SW480 (cell line): ENCODE measurements at regions not wholly inside any gene's neighbourhood (a gene's known extent, or its start where the extent isn't known, plus 50 kb on each side); places are given as distances from the start of the nearest gene placed in this dataset.

Experiments
- DNase-seq: peaks from one replicate; pipeline ENCODE4 v3.0.0-alpha.2; 2016; ENCODE audit warnings: low spot score

DNA sequence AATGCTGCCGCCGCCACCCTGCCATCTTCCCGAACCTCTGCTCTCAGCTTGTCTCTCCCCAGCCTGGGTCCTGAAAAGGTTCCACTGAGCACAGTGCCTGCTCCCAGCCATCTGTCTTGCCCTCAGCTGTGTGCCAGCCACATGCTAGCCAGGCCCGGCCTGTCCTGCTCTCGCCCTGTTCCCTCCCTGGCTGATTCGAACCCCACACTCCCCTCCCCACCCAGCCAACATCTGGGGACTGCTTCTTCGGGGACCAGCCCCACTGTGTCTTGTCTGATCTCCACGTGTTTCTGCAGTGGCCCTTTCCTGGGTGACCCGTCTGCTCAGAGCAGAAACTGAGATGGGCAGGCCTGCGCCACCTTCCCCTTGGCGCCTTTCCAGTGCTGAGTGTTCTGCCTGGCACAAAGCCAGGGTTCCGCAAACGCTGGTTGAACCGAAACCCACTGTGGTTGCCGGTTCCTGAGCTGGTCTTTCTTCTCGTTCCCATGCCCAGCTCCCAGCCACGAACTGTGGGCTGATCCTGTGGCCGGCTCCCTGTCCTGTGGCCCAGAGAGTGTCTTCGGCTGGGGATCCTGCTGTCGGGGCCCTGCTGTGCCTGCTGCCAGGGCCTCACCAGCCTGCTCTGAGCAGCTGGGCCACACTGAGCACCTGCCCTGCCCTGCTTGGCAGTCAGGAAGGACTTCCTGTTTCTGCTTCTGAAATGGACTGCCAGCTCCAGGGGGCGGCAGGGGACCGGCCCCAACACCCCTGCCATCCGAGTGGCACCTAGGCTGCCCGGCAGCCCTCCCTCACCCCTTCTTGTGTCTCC, 62.7 kb upstream of the KLF13 start:
- no peak for DNase-seq

DNA sequence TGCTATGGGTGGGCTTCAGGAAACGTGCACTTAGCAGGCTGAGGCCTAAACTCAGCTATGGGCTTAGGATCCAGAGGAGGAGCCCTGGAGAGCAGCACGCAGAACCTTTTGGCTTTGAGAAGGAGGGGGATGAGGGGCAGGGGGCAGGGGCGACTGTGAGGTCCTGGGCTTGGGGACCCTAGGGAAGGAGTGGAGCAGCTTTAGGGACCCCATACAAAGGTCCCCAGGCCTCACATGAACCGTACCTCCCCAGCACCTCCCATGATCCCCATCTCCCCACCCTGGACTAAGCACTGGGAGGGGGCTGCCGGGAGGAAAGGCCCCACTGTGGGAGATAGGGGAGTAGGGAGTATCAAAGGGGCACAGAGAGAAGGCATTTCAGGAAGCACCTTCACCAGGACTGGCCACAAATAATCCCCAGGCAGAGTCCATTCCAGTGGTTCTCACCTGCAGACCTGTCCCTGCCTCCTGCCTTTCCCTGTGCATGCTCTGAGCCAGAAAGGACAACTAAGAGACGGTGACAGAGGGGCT, 62.0 kb upstream of the KLF13 start:
- DNase-seq = no peak

DNA sequence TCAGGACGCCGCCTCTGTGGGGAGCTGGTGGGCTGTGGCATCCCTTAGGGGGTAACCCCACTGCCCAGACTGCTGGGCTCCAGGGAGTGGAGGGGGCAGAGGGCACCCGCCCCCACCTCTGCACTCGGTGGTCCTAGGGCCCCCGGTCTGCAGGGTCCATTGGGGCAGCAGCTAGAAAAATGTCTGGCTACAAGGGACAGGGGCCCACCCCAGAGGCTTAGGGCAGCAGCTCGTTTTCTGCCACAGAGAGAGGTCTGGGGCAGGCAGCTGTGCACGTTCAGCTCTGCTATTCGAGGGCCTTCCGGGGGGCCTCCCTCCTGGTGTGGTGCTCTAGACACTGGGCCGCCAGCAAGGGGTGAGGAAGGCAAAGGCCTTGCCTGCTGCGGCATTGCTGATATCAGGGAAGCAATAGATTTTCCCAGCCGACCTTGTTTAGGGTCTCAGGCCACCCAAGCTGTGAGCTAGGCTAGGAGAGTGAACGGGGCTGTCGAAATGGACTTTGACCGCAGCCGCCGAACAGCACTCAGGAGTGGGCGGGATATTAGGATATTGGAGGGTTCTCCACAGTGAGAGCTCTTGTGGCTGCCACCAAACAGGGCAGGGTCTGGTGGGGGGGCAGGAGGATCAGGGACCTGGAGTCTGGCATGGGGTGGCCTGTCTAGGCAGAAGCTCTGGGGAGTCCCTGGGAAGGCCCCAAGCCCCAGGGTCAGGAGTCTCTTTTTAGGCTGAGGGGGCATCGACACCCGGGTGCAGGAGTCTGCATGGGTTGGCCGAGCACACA, 61.4 kb upstream of the KLF13 start:
- peak; percentile 33 for DNase-seq

DNA sequence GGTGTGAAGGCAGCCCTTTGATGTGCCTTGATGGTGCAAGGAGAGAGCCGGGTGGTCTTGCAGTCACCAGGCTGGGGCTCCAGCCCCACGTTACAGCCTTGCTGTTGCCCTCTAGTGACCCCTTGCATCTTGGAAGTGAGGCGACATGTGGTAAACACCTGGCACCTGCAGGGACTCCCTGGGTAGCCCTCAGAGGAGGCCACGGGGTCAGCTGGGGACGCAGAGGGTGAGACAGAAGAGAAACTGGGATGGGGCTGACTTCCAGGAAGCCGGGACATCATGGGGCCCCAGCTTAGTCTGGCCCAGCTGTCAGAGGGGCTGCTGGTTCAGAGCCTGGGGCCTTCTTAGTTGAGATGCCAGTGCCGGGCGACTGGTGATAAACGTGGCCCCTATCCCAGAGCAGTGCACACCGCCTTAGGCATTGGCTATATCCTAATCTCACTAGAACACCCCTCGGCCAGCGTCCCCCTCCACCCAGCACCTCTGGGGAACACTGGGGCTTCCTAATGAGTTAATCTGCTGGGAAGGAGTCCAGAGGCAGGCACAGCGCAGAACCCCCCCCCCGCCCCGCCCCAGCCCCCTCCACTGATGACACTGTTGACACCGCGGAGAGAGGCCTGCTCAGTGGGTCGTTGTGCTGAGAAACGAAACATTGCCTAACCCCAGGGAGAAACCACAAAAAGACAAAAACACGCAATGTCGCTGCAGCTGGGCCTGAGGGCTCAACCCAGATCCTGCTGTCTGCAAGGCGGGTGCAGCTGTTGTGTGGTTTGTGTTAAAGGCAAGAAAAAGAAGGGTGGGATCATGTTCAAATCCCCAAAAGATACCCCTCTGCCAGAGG, 60.5 kb upstream of the KLF13 start:
- no peak for DNase-seq

DNA sequence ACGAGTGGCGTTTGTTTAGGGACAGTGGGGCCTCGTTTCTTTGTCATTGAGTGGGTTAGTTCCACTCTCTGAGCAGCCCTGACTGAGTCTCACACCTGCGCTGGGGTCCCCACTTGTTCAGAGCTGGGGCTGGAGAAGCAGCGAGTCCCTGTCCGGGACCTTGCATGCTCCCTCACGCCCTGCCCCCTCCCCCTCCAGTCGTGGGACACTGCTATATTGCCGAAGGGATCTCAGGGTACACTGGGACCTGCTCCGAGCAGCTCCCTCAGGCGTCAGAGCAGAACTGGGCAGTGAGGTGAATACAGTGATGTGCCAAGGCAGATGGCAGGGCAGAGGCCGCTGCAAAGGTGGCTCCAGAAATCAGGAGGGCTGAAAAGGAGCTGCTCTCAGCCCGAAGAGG, 59.9 kb upstream of the KLF13 start:
- DNase-seq = no peak

DNA sequence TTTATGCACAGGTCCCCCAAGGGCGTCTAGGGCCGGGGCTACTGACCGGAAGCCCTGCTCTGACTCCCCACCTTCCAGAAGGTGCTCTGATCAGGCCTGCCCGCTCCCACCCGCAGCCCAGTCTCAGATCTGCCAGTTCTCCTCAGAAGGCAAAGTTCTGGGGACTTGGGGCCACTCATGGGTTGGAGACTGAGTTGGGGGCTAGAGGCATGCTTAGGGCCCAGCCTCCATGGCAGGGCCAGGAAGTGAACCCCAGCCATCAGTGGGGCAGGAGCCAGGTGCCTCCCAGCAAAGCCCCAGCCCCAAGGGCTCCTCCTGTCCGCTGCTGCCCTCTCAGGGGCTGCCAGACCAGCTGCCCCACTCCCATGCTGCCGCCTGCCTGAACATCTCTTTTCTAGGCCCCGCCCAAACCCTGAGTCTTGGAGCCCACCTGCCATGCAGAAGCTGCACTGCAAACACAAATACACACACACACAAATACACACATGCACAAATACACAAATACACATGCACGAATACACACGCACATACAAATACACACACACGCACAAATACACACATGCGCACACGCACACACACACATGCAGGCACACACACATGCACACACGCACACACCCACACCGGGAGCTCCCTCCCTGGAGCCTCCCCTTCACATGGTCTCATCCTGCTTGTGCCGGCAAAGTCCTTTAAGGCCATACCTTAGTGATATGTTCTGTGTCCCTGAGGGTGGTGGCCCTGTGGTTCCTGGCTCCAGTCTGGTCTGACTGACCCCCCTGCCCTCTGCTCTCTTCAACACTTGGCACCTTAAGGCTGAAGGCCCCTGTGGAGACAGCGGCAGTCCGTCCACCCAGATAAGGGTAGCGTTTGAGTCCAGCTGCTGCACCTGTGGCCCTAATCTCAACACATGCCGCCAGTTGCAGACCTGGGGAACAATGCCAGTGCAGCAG, 59.2 kb upstream of the KLF13 start:
- DNase-seq = no peak

DNA sequence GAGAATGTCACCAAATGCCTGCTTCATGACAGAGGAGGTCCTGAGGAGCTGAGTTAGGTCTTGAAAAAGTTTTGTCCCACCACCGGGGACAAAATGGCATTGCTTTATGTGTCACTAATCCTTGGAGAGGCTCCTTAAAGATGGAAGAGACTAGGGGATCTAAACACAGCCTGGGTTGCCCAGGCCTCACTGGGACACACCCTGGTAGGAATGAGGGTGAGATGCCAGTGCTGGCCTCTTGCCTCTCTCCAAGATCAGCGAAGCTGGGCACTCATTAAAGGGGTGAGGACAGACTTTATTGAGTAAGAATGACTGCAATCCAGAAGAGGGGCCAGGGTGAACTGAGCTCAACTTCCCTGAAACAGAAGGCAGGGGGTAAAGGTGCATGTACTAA, 58.5 kb upstream of the KLF13 start:
- no peak for DNase-seq

DNA sequence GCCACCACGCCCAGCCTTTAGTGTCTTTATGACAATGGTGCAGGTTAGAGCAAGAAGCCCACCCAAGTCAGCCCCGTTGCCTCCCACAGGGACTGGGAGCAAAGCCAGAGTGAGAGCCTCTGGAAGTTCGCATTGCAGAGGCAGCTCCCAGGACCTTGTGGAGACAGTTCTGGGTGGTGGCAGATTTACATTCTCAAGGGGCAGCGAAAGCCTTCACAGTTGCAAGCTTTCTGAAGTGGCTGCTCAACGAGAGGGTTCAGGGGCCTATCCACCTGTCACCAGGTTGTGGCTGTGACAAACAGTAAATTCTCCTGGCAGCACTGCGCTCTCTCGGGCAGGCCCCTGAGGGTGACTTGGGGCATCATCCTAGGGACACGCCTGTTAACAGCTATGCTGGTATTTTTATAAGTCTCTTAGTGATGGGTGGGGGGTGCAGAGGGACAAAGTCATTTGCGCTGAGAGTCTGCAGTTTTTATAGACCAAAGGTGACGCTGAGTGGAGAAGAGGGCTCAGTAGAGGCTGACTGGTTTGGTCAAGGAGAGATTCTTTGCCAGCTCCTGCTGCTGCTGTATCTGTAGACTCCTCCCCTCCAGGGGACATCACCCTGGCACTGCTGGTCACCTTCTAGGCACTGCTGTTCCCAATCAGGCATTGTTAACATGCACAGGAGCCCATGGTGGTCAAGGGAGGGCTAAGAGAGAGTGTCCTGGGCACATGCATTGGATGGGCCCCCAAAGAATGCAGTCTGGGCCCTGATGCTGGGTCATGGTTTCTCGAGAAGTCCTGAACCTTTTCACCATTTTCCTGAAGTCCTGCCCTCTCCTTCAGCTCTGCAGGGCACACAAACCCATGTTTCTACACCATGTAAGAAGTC, 57.5 kb upstream of the KLF13 start:
- no peak for DNase-seq

DNA sequence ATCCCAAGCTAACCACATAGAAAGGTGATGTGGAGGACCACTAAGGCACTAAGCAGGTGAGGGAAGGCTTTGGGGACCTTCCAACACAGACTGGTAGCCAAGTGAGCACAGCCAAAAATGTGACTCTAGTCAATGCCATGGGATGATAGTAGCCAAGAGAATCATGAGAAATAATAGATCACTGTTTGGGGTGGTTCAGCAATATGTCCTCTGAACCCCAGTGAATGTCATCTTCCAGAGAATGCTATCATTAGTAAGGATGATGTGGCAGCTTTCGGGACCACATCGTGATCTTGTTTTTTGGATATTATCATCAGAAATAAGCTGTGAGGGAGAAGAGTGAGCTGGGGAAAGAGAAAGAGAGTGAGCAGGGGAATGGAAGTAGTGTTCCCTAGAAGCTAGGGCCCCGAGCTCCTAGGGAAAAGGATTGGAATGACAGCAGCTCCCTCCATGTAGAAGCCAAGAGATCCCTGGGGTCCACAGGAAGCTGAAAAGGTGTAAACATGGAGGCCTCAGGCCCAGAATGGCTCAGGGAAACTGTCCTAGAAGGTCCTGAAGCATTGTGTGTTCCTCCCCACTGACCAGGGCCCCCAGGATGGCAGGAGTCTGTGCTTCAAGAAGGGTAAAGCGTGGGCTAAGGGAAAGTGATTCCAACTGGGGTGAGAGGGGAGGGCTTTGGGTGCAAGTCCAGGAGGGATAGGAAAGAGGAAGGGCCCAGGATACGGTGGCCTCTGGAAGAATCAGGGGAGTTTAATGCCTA, 56.6 kb upstream of the KLF13 start:
- no peak for DNase-seq

DNA sequence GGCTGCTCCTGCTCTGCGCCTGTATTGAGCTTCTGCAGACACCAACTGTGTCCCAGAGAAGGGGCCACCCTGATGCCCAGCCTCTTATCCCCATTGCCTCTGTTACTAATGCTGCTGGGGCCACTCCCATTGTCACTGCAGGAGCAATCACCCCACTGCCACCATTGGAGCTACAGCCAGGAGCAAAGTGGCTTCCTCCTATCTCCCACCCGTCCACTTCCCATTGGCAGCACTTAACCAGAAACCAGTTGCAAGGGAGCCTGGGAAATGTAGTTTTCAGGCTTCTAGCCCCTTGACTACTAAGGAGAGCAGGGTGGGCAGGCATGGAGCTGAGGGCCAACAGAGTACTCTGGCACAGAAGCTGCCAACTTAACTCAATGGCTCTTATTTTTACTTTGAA, 55.9 kb upstream of the KLF13 start:
- DNase-seq = no peak

DNA sequence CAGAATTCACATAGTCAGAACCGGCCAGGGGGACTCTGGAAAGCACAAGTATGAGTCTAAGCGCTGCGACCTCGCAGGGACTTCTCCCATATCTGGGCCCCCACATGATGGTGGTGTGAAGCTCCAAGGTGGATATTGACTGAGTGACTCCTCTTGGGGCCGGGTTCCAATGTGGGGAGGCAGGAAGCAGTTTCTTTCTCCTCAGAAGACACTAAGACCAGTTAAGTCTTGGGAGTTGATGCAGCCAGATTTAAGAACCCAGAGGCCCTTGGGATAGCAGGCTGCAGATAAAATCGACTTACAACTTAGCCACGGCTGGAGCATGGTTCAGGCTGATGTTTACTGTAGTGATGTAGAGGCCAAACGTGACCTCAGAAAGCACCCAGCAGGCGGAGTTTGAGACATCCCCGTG, 55.4 kb upstream of the KLF13 start:
- no peak for DNase-seq

DNA sequence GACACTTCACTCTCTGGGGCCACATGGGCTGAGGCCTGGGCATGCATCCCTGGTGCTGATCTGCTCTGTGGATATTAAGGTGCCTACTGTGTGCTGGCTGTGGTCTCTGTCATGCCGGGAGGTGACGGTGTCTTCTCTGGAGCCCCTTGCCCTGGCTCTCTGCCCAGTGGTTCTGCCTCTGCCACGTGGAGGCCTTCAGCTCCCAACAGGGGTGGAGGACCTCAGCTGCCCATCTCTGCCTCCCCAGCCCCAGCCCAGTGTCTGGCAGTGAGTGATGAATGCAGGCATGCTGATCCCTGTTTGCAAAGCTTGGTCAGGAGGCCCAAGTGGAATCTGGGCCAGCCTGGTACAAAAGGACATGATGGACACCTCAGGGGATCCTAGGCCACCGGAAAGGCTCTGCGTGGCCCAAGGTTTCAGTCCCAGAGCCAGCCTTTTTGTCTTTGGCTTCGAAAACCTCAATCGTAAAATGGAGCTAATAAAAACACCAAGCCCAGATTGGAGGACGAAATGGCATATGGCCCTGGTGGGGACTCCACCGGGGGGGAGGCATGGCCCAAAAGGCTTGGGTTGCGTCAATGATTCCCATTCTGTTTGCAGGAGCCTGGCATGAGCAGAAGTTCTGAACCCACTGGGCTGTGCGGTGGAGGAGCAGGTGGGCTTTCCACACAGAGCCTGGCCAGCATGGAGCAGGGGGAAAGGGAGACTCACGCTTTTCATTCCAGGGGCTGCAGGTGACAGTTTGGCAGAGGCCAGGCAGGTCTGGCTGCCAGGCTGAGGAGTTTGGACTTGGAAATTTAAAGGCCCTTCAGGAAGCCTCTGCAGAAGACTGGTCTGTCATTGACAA, 54.7 kb upstream of the KLF13 start:
- no peak for DNase-seq

DNA sequence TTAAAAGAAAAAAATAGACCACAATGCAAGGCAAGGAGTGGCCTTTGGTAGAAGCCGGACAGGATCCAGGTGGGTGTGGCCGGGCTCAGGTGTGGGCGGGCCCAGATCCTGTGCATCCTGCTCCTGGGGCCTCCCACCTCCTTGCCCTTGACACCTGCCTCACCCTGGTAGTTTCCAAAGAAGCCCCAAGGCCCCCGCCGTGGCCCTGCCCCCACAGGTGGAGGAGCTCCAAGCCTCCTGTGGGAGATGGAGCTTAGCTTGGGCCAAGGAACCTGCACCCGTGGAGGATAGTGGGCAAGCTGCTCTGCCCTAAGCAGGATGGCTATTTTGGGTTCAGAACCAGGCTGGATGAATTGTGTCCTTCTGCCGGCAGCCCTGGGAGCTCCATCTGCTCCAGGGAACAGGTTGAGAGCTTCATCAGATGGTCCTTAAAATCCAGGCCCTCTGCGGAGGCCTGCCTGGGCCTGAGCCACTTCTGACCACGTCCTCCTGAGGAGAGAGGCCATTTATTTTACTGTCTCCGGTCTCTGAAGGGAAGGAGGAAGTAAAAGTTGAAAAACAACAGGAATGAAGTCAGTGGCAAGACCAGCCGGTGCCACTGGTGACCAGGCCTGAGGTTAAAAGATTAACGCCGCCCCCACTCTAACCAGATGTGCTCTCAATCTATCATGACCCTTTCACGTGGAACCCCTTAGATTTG, 53.9 kb upstream of the KLF13 start:
- no peak for DNase-seq

DNA sequence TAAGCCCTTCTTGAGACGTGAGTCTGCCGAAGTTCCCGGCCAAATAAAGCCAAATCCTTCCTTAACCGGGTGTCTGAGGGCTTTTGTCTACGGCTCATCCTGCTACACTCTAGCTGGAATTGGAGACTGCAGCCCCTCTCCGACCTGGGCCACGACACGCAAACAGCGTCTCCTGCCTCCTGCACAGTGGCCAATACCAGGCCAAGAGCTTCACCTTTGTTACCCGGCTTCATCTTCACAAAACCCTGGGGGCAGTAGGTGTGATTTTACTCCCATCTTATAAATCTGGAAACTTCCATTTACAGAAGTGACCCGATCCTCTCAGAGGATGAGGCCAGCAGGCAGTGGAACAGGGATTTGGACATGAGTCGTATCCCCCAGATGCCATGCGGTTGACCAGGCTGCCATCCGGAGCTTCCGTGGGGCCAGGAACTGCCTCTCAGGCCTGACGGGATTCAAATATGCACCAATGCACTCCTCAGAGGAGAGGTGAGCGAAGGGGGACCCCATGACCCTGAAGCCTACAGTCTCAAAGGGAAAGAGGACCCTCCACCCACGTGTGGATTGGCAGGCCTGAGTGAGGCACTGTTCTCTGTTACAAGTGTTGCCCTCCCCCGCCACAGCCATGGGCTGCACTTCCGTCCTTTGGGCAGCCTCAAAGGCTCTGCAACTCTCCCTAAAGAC, 53.2 kb upstream of the KLF13 start:
- DNase-seq = no peak

DNA sequence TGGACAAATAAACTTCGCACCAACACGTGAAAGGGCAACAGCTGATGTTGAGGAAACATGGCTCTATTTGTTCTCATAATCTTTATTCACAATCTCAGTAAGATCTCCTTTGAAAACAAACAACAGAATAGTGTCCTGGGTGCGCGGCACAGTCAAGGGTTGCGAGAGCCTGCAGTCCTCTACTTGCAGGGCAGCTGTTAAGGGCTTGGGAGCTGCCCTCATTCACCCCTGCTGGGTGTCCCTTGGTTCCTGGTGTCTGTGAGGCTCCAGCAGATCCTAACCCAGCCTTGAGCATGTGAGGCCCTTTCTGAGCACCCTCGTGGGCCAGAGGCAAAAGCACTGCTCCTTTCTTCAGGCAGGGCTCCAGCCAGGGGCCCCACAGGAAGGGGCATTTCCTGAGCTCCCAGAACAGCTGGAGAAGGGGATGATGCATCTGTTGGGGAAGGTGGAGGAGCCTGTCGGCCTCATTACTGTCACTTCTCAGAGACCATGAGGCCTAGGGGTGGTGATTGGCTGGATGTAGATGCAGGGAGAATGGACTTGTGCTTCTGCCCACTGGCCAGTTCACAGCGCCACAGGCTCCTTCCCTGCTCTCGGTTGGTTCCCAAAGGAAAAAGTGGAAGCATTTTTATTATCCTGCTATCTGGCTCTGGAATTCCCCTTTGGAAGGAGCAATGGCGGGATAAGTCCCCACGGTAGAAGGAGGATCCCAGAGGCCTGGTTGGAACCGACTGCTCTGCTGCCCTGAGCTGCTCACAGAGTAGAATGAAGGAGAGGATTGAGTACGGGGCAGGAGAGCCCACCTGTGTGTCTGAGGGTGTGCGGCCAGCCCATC, 51.9 kb upstream of the KLF13 start:
- DNase-seq = no peak
